H1 (cell line): ENCODE measurements at regions not wholly inside any gene's neighbourhood (a gene's known extent, or its start where the extent isn't known, plus 50 kb on each side); places are given as distances from the start of the nearest gene placed in this dataset.

Experiments used
- CTCF ChIA-PET: fragments of 300-600 bp; sonication (Branson Sonifier 250); formaldehyde crosslinking; loops from one replicate; lab custom pipeline; 2021; ENCODE audit not compliant: partially characterized antibody; lab: Charles Lee
- POLR2A ChIA-PET: fragments of 300-600 bp; sonication (Branson Sonifier 250); formaldehyde crosslinking; loops from one replicate; lab custom pipeline; 2021; ENCODE audit warnings: inconsistent platforms; ENCODE audit not compliant: partially characterized antibody; lab: Charles Lee
- DNase-seq, 2 experiments: peaks; one replicate each; pipeline versions ENCODE4 v3.0.0 to v3.0.0-alpha.2; 2010 to 2022; ENCODE audit warnings: low spot score in 2 of 2, low read depth in 1 of 2, mixed read lengths in 1 of 2
- FAIRE-seq: peaks from 2 replicates; lab custom pipeline; 2011; peaks lifted over from hg19 to GRCh38; lab: Jason Lieb, UNC
- H2AFZ ChIP-seq: 2 replicates; pipeline ENCODE4 v1.8.1; 2012; ENCODE audit warnings: low read length, inconsistent platforms
- H2AK5ac ChIP-seq: 2 replicates; pipeline ENCODE4 v1.6.1; 2013; ENCODE audit warnings: low read depth, low read length
- H2BK120ac ChIP-seq: replicated peaks from 2 replicates; pipeline ENCODE3; 2013; ENCODE audit warnings: low read depth, low read length, inconsistent platforms
- H2BK12ac ChIP-seq: 2 replicates; pipeline ENCODE4 v1.6.1; 2013; ENCODE audit warnings: low read depth, low read length
- H2BK15ac ChIP-seq: 2 replicates; pipeline ENCODE4 v1.6.1; 2013; ENCODE audit warnings: low read length
- H2BK20ac ChIP-seq: 2 replicates; pipeline ENCODE4 v1.6.1; 2013; ENCODE audit warnings: low read length
- H2BK5ac ChIP-seq: 2 replicates; pipeline ENCODE4 v1.6.1; 2013; ENCODE audit warnings: low read depth, low read length
- H3K14ac ChIP-seq: 2 replicates; pipeline ENCODE4 v1.6.1; 2013; ENCODE audit warnings: inconsistent platforms; ENCODE audit not compliant: insufficient read length
- H3K18ac ChIP-seq: 2 replicates; pipeline ENCODE4 v1.6.1; 2013; ENCODE audit warnings: low read length; ENCODE audit errors: extremely low read depth
- H3K23ac ChIP-seq: 2 replicates; pipeline ENCODE4 v1.6.1; 2013; ENCODE audit warnings: inconsistent platforms; ENCODE audit not compliant: insufficient read length
- H3K23me2 ChIP-seq: 2 replicates; pipeline ENCODE4 v1.6.1; 2013; ENCODE audit warnings: low read depth, low read length
- H3K27ac ChIP-seq: 2 replicates; pipeline ENCODE4 v1.6.1; 2011; ENCODE audit warnings: low read depth, low read length, inconsistent platforms
- H3K27me3 ChIP-seq, 4 experiments: replicated peaks in 1 of 4; 1 replicate in 1 of 4; 2 replicates in 3 of 4; pipeline versions ENCODE4 v1.6.1 to v1.8.1; 2011 to 2013; ENCODE audit warnings: low read length in 3 of 4, mild to moderate bottlenecking in 3 of 4, inconsistent platforms in 2 of 4, mixed read lengths in 2 of 4, moderate library complexity in 1 of 4; ENCODE audit not compliant: control insufficient read depth in 3 of 4, insufficient read depth in 3 of 4; ENCODE audit errors: extremely low read depth in 1 of 4
- H3K36me3 ChIP-seq, 4 experiments: 2 replicates each; pipeline versions ENCODE4 v1.6.1 to v1.8.1; 2011 to 2013; ENCODE audit warnings: mild to moderate bottlenecking in 4 of 4, low read length in 3 of 4, moderate library complexity in 2 of 4, control low read depth in 1 of 4, inconsistent platforms in 1 of 4; ENCODE audit not compliant: insufficient read depth in 4 of 4, control insufficient read depth in 2 of 4
- H3K4ac ChIP-seq: replicated peaks from 2 replicates; pipeline ENCODE3; 2013; ENCODE audit warnings: low read length, low read depth, mixed read lengths, inconsistent platforms; ENCODE audit not compliant: insufficient read length
- H3K4me1 ChIP-seq, 4 experiments: replicated peaks in 1 of 4; 1 replicate in 1 of 4; 2 replicates in 3 of 4; pipeline versions ENCODE4 v1.6.1 to v1.8.1; 2011 to 2013; ENCODE audit warnings: low read length in 3 of 4, inconsistent platforms in 2 of 4, mixed read lengths in 1 of 4; ENCODE audit not compliant: insufficient read depth in 4 of 4, control insufficient read depth in 3 of 4
- H3K4me2 ChIP-seq, 2 experiments: 2 replicates each; pipeline versions ENCODE4 v1.6.1 to v1.8.1; 2011 to 2013; ENCODE audit warnings: low read depth in 2 of 2, low read length in 2 of 2, control low read depth in 1 of 2, inconsistent platforms in 1 of 2, mild to moderate bottlenecking in 1 of 2; ENCODE audit not compliant: insufficient read depth in 1 of 2
- H3K4me3 ChIP-seq, 4 experiments: fragments of 200-600, 300-600 bp in 1 of 4; sonication (generic), shearing (Covaris generic), sonication (Bioruptor Twin) in 1 of 4; 2 replicates each; pipeline versions ENCODE4 v1.5.1 to v1.8.1; 2011 to 2016; ENCODE audit warnings: low read length in 4 of 4, low read depth in 3 of 4, control low read depth in 2 of 4, inconsistent platforms in 2 of 4, mild to moderate bottlenecking in 2 of 4, mixed read lengths in 1 of 4, moderate library complexity in 1 of 4; ENCODE audit not compliant: insufficient read depth in 2 of 4; ENCODE audit errors: extremely low read depth in 1 of 4
- H3K56ac ChIP-seq: replicated peaks from 2 replicates; pipeline ENCODE3; 2013; ENCODE audit warnings: low read depth, mild to moderate bottlenecking, mixed read lengths, low read length, inconsistent platforms; ENCODE audit not compliant: insufficient read length
- H3K79me1 ChIP-seq: 2 replicates; pipeline ENCODE4 v1.6.1; 2013; ENCODE audit warnings: low read depth, low read length, control low read depth
- H3K79me2 ChIP-seq, 2 experiments: 2 replicates each; pipeline versions ENCODE4 v1.6.1 to v1.8.1; 2012 to 2013; ENCODE audit warnings: low read length in 2 of 2, mild to moderate bottlenecking in 2 of 2, inconsistent platforms in 1 of 2; ENCODE audit not compliant: insufficient read depth in 2 of 2, control insufficient read depth in 1 of 2
- H3K9ac ChIP-seq, 4 experiments: replicated peaks in 1 of 4; 1 replicate in 1 of 4; 2 replicates in 3 of 4; pipeline versions ENCODE4 v1.6.1 to v1.8.1; 2011 to 2013; ENCODE audit warnings: low read depth in 3 of 4, low read length in 3 of 4, control low read depth in 2 of 4, mild to moderate bottlenecking in 2 of 4, moderate library complexity in 2 of 4, inconsistent platforms in 1 of 4; ENCODE audit errors: extremely low read depth in 1 of 4
- H3K9me3 ChIP-seq, 2 experiments: 2 replicates each; pipeline versions ENCODE4 v1.6.1 to v1.8.1; 2012 to 2013; ENCODE audit warnings: mild to moderate bottlenecking in 2 of 2, moderate library complexity in 2 of 2, control low read depth in 1 of 2, inconsistent platforms in 1 of 2, low read depth in 1 of 2, low read length in 1 of 2, mixed read lengths in 1 of 2; ENCODE audit not compliant: insufficient read depth in 2 of 2
- H4K20me1 ChIP-seq, 2 experiments: replicated peaks in 1 of 2; 2 replicates each; pipeline versions ENCODE3 to v1.8.1; 2011 to 2013; ENCODE audit warnings: inconsistent platforms in 2 of 2, low read length in 2 of 2, mild to moderate bottlenecking in 1 of 2; ENCODE audit not compliant: insufficient read depth in 2 of 2, control insufficient read depth in 1 of 2
- H4K5ac ChIP-seq: 2 replicates; pipeline ENCODE4 v1.6.1; 2013; ENCODE audit warnings: low read length, low read depth, mixed read lengths, inconsistent platforms; ENCODE audit not compliant: insufficient read length
- H4K8ac ChIP-seq: 2 replicates; pipeline ENCODE4 v1.8.0; 2013; ENCODE audit warnings: mild to moderate bottlenecking, moderate library complexity, low read length, inconsistent platforms; ENCODE audit not compliant: insufficient read depth; ENCODE audit errors: extremely low read depth
- H4K91ac ChIP-seq: replicated peaks from 2 replicates; pipeline ENCODE3; 2013; ENCODE audit warnings: low read length, mixed read lengths, inconsistent platforms; ENCODE audit not compliant: insufficient read length
- FOSL1 ChIP-seq: IDR thresholded peaks from 2 replicates; pipeline ENCODE4 v1.6.1; 2011; ENCODE audit warnings: mild to moderate bottlenecking, low read depth, low read length, moderate library complexity; ENCODE audit not compliant: insufficient read depth
- MAFK ChIP-seq: IDR thresholded peaks from 2 replicates; pipeline ENCODE4 v1.6.1; 2012; ENCODE audit warnings: low read depth, mild to moderate bottlenecking, improper control_type of control experiment, low read length
- SIN3A ChIP-seq, 2 experiments: IDR thresholded peaks in 1 of 2; conservative IDR thresholded peaks in 1 of 2; 2 replicates each; pipeline ENCODE4 v1.6.1; 2011 to 2012; ENCODE audit warnings: low read length in 2 of 2, improper control_type of control experiment in 1 of 2, low read depth in 1 of 2, mild to moderate bottlenecking in 1 of 2
- TAF1 ChIP-seq: IDR thresholded peaks from 2 replicates; pipeline ENCODE4 v1.6.1; 2011; ENCODE audit warnings: mild to moderate bottlenecking, low read depth, low read length
- WGBS, 2 experiments: shearing (Covaris generic) in 1 of 2; methylation state at CpG; one replicate each; pipeline versions ENCODE4 v1.1.6 to v1.1.7; 2013 to 2015; ENCODE audit warnings: low lambda C conversion rate in 2 of 2, mixed read lengths in 2 of 2, inconsistent platforms in 1 of 2, low coverage in 1 of 2, missing lambda C conversion rate in 1 of 2; ENCODE audit not compliant: insufficient replicate concordance in 2 of 2, insufficient coverage in 1 of 2, insufficient read length in 1 of 2; ENCODE audit errors: extremely low coverage in 1 of 2, missing lambda C conversion rate in 1 of 2; 5-methylcytosine and 5-hydroxymethylcytosine counted together

GRCh38 chr6:40139447-40139846 lies 205.2 kb upstream of the MOCS1 start:
- H3K36me3 ChIP-seq = no peaks in the 10 kb centered on the region
- H3K4ac ChIP-seq = no peak overlapping the region
- no peaks in the 10 kb centered on the region for H3K79me2 ChIP-seq
- H3K9ac ChIP-seq = no peak overlapping the region
- no peaks in the 10 kb centered on the region for H3K79me1 ChIP-seq
- H3K9me3 ChIP-seq = no peaks in the 10 kb centered on the region
- no peaks in the 10 kb centered on the region for H4K20me1 ChIP-seq
- H3K4me1 ChIP-seq = no peaks in the 10 kb centered on the region
- H2AFZ ChIP-seq = no peak overlapping the region
- no peak overlapping the region for H3K4me3 ChIP-seq
- no peak overlapping the region for H3K14ac ChIP-seq
- H2BK120ac ChIP-seq = no peak overlapping the region
- no peak overlapping the region for H3K23ac ChIP-seq
- no peaks in the 10 kb centered on the region for H3K23me2 ChIP-seq
- no peak overlapping the region for H2AK5ac ChIP-seq
- H4K5ac ChIP-seq = no peak overlapping the region
- no peak for DNase-seq
- no peak overlapping the region for H4K91ac ChIP-seq
- no peak for FAIRE-seq
- 84% methylated on average over 2 of the region's 2 CpGs; no CpG with 5 or more reads in 1 of the 2 experiments for WGBS, 2 experiments
- H3K27me3 ChIP-seq = no peaks in the 10 kb centered on the region
- no peak overlapping the region for H4K8ac ChIP-seq
- H2BK15ac ChIP-seq = no peak overlapping the region
- H2BK5ac ChIP-seq = no peak overlapping the region
- H3K18ac ChIP-seq = no peak overlapping the region
- no peak overlapping the region for H3K27ac ChIP-seq
- H2BK20ac ChIP-seq = no peak overlapping the region
- no peak overlapping the region for H2BK12ac ChIP-seq
- POLR2A ChIA-PET = no interaction called here
- no peak overlapping the region for H3K4me2 ChIP-seq
- CTCF ChIA-PET = interaction anchor here (0.7 to 2.2 kb wide), 3 partner anchors 22 to 111 kb away, joined by 3 to 11 read pairs (median 4); no protein-coding TSS in a partner anchor
- no peak overlapping the region for H3K56ac ChIP-seq
- TF ChIP-seq MAFK (no peak), FOSL1 (no peak), TAF1 (no peak), SIN3A (conservative IDR thresholded peaks at IDR 0.05 in 1 of 2, IDR thresholded peaks at IDR 0.05 in 1 of 2; ENCODE audit: low read depth in 1 of 2, low read length in 2 of 2) (no peak)
